Heart right ventricle (tissue), 16 donors: ENCODE measurements at regions not wholly inside any gene's neighbourhood (a gene's known extent, or its start where the extent isn't known, plus 50 kb on each side); places are given as distances from the start of the nearest gene placed in this dataset.

Source experiments
- ATAC-seq, 8 donors: fragments of 200-7000 bp; cut with Tn5 transposase; one replicate each; pipeline ENCODE4 v1.9.1; 2020; ENCODE audit warnings: mild to moderate bottlenecking in 8 of 8, moderate library complexity in 8 of 8, moderate number of reproducible peaks in 1 of 8
- DNase-seq, 2 donors: peaks; one replicate each; pipeline ENCODE4 v3.0.0-alpha.2; 2020
- H3K27ac ChIP-seq, 10 donors: fragments of 200-600 bp; sonication (generic) in 2 of 10; one replicate each; pipeline versions ENCODE4 v1.5.0 to v1.8.0; 2020 to 2022; ENCODE audit warnings: mild to moderate bottlenecking in 3 of 10
- H3K27me3 ChIP-seq, 7 donors: fragments of 200-600 bp; one replicate each; pipeline ENCODE4 v1.8.0; 2021 to 2022; ENCODE audit warnings: mild to moderate bottlenecking in 2 of 7
- H3K36me3 ChIP-seq, 9 donors: fragments of 200-600 bp; sonication (generic) in 1 of 9; one replicate each; pipeline versions ENCODE4 v1.5.0 to v1.8.0; 2020 to 2022; ENCODE audit warnings: mild to moderate bottlenecking in 2 of 9
- H3K4me1 ChIP-seq, 9 donors: fragments of 200-600 bp; sonication (generic) in 1 of 9; one replicate each; pipeline versions ENCODE4 v1.5.0 to v1.8.0; 2020 to 2022; ENCODE audit warnings: mild to moderate bottlenecking in 4 of 9
- H3K4me3 ChIP-seq, 10 donors: fragments of 200-600 bp; sonication (generic) in 2 of 10; one replicate each; pipeline versions ENCODE4 v1.5.0 to v1.8.0; 2020 to 2022; ENCODE audit warnings: mild to moderate bottlenecking in 7 of 10, moderate library complexity in 2 of 10
- H3K9me3 ChIP-seq, 11 donors: fragments of 200-600 bp in 10 of 11; sonication (generic) in 2 of 11; one replicate each; pipeline versions ENCODE4 v1.5.0 to v1.8.0; 2013 to 2022; ENCODE audit warnings: mild to moderate bottlenecking in 2 of 11, control low read depth in 1 of 11, moderate library complexity in 1 of 11
- WGBS, 2 donors: extraction: QIAGEN DNeasy Blood & Tissue Kit; methylation state at CpG; one replicate each; pipeline ENCODE4 v1.1.7; 2013; ENCODE audit warnings: inconsistent platforms in 1 of 2; 5-methylcytosine and 5-hydroxymethylcytosine counted together
- intact Hi-C, 10 donors: fragments of 100-400 bp; cut with DNase I; formaldehyde crosslinking; loops; one replicate each; pipeline versions ENCODE4 v1.11.1 to v1.14.2; 2022
- TF ChIP-seq, protein P1 (sequence below), 9 donors: fragments of 200-600 bp; sonication (generic) in 2 of 9; IDR thresholded peaks; one replicate each; pipeline versions ENCODE4 v1.5.0 to v1.8.0; 2021 to 2022; ENCODE audit warnings: antibody characterized with exemption in 9 of 9, mild to moderate bottlenecking in 5 of 9, moderate library complexity in 1 of 9
- donor health status: Arrhythmogenic right ventricular cardiomyopathy.
- donor health status: ischemic (EF 13 %, LVEDD 7.1; RV severe dilation, severe dysfunction).
- donor health status: healthy with polysubstance abuse.
- donor health status: DM: no; HTN: yes; CAD: no.
- donor health status: DM: no; HTN: no; CAD: no.
- donor health status: ischemic (EF 25% LVEDD 6.9; RV normal size, moderate dysfunction).
- donor health status: ischemic (EF 25% LVEDD 5.7; RV mildly dilated, moderate dysfunction).
- donor health status: healthy.
- donor health status: DM: yes; HTN: yes; CAD: no.
- donor health status: Ischemic cardiomyopathy.
- donor health status: ischemic (EF 35%, LVEDD 5.7; RV mildly dilated, moderate dysfunction).
- donor health status: nonischemic (EF 11% LVEDD 7.7; RV severe dilation, severe dysfunction).
- donor health status: DM: yes; HTN: yes; CAD: no.
- donor health status: PGD.
- donor health status: ischemic (EF 29% LVEDD 5.4; RV normal size, mild dysfunction).
- donor health status: nonischemic (EF 23%, LVEDD 6.1; RV moderate dilation, normal function).

- Histone ChIP-seq H3K27ac (no peak overlapping the region), H3K27me3 (no peaks in the 10 kb centered on the region), H3K9me3 (no peaks in the 10 kb centered on the region), H3K36me3 (no peaks in the 10 kb centered on the region), H3K4me1 (no peaks in the 10 kb centered on the region), H3K4me3 (no peak overlapping the region)
- TF ChIP-seq, protein P1, sequence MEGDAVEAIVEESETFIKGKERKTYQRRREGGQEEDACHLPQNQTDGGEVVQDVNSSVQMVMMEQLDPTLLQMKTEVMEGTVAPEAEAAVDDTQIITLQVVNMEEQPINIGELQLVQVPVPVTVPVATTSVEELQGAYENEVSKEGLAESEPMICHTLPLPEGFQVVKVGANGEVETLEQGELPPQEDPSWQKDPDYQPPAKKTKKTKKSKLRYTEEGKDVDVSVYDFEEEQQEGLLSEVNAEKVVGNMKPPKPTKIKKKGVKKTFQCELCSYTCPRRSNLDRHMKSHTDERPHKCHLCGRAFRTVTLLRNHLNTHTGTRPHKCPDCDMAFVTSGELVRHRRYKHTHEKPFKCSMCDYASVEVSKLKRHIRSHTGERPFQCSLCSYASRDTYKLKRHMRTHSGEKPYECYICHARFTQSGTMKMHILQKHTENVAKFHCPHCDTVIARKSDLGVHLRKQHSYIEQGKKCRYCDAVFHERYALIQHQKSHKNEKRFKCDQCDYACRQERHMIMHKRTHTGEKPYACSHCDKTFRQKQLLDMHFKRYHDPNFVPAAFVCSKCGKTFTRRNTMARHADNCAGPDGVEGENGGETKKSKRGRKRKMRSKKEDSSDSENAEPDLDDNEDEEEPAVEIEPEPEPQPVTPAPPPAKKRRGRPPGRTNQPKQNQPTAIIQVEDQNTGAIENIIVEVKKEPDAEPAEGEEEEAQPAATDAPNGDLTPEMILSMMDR (IDR thresholded peaks at IDR 0.05), result no peak
- ATAC-seq, result no peak
- intact Hi-C loops, result no loop called here
- DNase-seq, result no peak
- WGBS, 2 donors, result 47 to 55% methylated on average over 2 of the region's 2 CpGs
Measured at GRCh38 chr5:5905186-5905585, 473.2 kb downstream of the MED10 start.

DNA sequence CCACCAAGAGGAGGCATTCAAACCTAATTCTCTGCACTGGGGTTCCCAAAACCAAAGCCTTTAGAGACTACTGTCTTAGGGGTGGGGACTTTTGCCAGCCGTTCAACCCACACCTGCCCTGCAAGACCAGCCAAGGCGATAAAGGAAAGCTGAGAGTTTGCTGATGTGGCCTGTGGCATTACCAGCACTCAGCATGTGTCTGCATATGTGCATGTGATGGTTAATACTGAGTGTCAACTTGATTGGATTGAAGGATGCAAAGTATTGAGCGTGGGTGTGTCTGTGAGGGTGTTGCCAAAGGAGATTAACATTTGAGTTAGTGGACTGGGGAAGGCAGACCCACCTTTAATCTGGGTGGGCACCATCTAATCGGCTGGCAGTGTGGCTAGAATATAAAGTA, 474.2 kb downstream of the MED10 start:
- intact Hi-C loops, result no loop called here
- no peak for ATAC-seq

GRCh38 chr5:5902678-5903646, 475.4 kb downstream of the MED10 start:
- intact Hi-C loops, result no loop called here
- TF ChIP-seq, protein P1 (IDR thresholded peaks at IDR 0.05), result no peak
- Histone ChIP-seq H3K4me1 (no peaks in the 10 kb centered on the region), H3K27ac (no peak overlapping the region), H3K4me3 (no peak overlapping the region), H3K36me3 (no peaks in the 10 kb centered on the region), H3K9me3 (no peaks in the 10 kb centered on the region), H3K27me3 (no peaks in the 10 kb centered on the region)
- 86 to 89% methylated on average over 10 of the region's 10 CpGs for WGBS, 2 donors
- ATAC-seq (no peak), DNase-seq (no peak)

More for the DNA sequence above, 474.2 kb downstream of the MED10 start:
- 67 to 68% methylated on average over 4 of the region's 4 CpGs for WGBS, 2 donors
- TF ChIP-seq, protein P1 (IDR thresholded peaks at IDR 0.05), result no peak
- Histone ChIP-seq H3K27me3 (no peaks in the 10 kb centered on the region), H3K4me3 (no peak overlapping the region), H3K36me3 (no peaks in the 10 kb centered on the region), H3K9me3 (no peaks in the 10 kb centered on the region), H3K4me1 (no peaks in the 10 kb centered on the region), H3K27ac (no peak overlapping the region)
- no peak for DNase-seq

GRCh38 chr5:5900350-5900749, 477.9 kb downstream of the ICE1 start:
- no peaks in the 10 kb centered on the region for H3K36me3 ChIP-seq
- no peak for DNase-seq
- no peaks in the 10 kb centered on the region for H3K9me3 ChIP-seq
- no peaks in the 10 kb centered on the region for H3K27me3 ChIP-seq
- TF ChIP-seq, protein P1 (IDR thresholded peaks at IDR 0.05), result no peak
- intact Hi-C loops, result no loop called here
- no peak overlapping the region for H3K27ac ChIP-seq
- no peak for ATAC-seq
- H3K4me1 ChIP-seq, result no peaks in the 10 kb centered on the region
- no peak overlapping the region for H3K4me3 ChIP-seq
- 88 to 92% methylated on average over 6 of the region's 6 CpGs for WGBS, 2 donors
